GM12878 (cell line): ENCODE measurements at regions not wholly inside any gene's neighbourhood (a gene's known extent, or its start where the extent isn't known, plus 50 kb on each side); places are given as distances from the start of the nearest gene placed in this dataset.

Experiments
- ATAC-seq: fragments of 200-7000 bp; cut with Tn5 transposase; 3 replicates; pipeline ENCODE4 v1.9.1; 2020; ENCODE audit warnings: mild to moderate bottlenecking, moderate library complexity
- BruUV-seq: library from RNA; stranded (reverse); fragments of 400-500 nt; replicated peaks from 2 replicates; lab custom pipeline; 2021; lab: Mats Ljungman, UMichigan
- CTCF ChIA-PET: fragments of 300-600 bp; sonication (Branson Sonifier 250); formaldehyde crosslinking; extraction: SDS; loops from one replicate; lab custom pipeline; 2021; ENCODE audit warnings: inconsistent platforms; lab: Yijun Ruan, JAX
- POLR2A ChIA-PET: fragments of 350-600 bp; formaldehyde crosslinking; extraction: SDS; loops from one replicate; lab custom pipeline; 2021; ENCODE audit warnings: inconsistent platforms; lab: Charles Lee
- RAD21 ChIA-PET: fragments of 300-600 bp; sonication (Branson Sonifier 250); formaldehyde crosslinking; loops from one replicate; lab custom pipeline; 2023; ENCODE audit warnings: antibody characterized with exemption; ENCODE audit not compliant: unreplicated experiment; lab: Charles Lee
- SMC1A ChIA-PET: fragments of 300-600 bp; sonication (Branson Sonifier 250); formaldehyde crosslinking; loops from one replicate; lab custom pipeline; 2023; ENCODE audit not compliant: unreplicated experiment, uncharacterized antibody; lab: Charles Lee
- DNase-seq: peaks from one replicate; pipeline ENCODE4 v3.0.0-alpha.2; 2011; ENCODE audit warnings: low read depth, low spot score
- FAIRE-seq: peaks from 3 replicates; lab custom pipeline; 2011; peaks lifted over from hg19 to GRCh38; lab: Jason Lieb, UNC
- H2AFZ ChIP-seq: 2 replicates; pipeline ENCODE4 v1.6.0; 2011; ENCODE audit warnings: low read depth, low read length, control low read depth; ENCODE audit not compliant: control insufficient read depth
- H3K27ac ChIP-seq: 2 replicates; pipeline ENCODE4 v1.5.1; 2011; ENCODE audit warnings: control low read depth; ENCODE audit not compliant: control insufficient read depth, insufficient read depth
- H3K27me3 ChIP-seq, 2 experiments: replicated peaks in 1 of 2; 2 replicates each; pipeline versions ENCODE4 v1.6.0 to v1.6.1; 2011; ENCODE audit warnings: low read length in 1 of 2; ENCODE audit not compliant: control insufficient read depth in 2 of 2, insufficient read depth in 2 of 2
- H3K36me3 ChIP-seq, 2 experiments: 2 replicates each; pipeline ENCODE4 v1.5.1; 2011; ENCODE audit warnings: low read length in 1 of 2; ENCODE audit not compliant: control insufficient read depth in 2 of 2, insufficient read depth in 2 of 2
- H3K4me1 ChIP-seq: 2 replicates; pipeline ENCODE4 v1.6.1; 2011; ENCODE audit warnings: mild to moderate bottlenecking, low read length, moderate library complexity, mixed read lengths; ENCODE audit not compliant: control insufficient read depth, insufficient read depth
- H3K4me2 ChIP-seq: 2 replicates; pipeline ENCODE4 v1.6.0; 2011; ENCODE audit warnings: control low read depth; ENCODE audit not compliant: control insufficient read depth, insufficient read depth
- H3K4me3 ChIP-seq: fragments of 200-600 bp; sonication (generic); 2 replicates; pipeline ENCODE4 v1.5.1; 2016
- H3K79me2 ChIP-seq: 2 replicates; pipeline ENCODE4 v1.6.0; 2011; ENCODE audit warnings: low read length; ENCODE audit not compliant: control insufficient read depth, insufficient read depth
- H3K9ac ChIP-seq: 2 replicates; pipeline ENCODE4 v1.8.0; 2011; ENCODE audit warnings: low read length, control low read depth, mixed read lengths; ENCODE audit not compliant: control insufficient read depth, insufficient read depth
- H3K9me3 ChIP-seq: replicated peaks from 3 replicates; pipeline ENCODE4 v1.5.1; 2011; ENCODE audit warnings: mild to moderate bottlenecking, low read length; ENCODE audit not compliant: control insufficient read depth, insufficient read depth
- H4K20me1 ChIP-seq: 2 replicates; pipeline ENCODE4 v1.6.0; 2011; ENCODE audit not compliant: control insufficient read depth, insufficient read depth
- ASH2L ChIP-seq: fragments of 300-600, 200-600 bp; sonication (generic); IDR thresholded peaks from 2 replicates; pipeline ENCODE4 v1.6.1; 2017; ENCODE audit warnings: low read depth, mild to moderate bottlenecking, borderline replicate concordance
- BMI1 ChIP-seq: fragments of 450-650 bp; IDR thresholded peaks from 2 replicates; pipeline ENCODE4 v1.6.1; 2016; ENCODE audit warnings: mild to moderate bottlenecking, moderate library complexity, borderline replicate concordance
- CBFB ChIP-seq: IDR thresholded peaks from 2 replicates; pipeline ENCODE4 v1.6.1; 2016; ENCODE audit warnings: antibody characterized with exemption, low read depth
- ESRRA ChIP-seq: IDR thresholded peaks from 2 replicates; pipeline ENCODE4 v1.6.1; 2012; ENCODE audit warnings: mild to moderate bottlenecking, low read length, improper control_type of control experiment
- FOXK2 ChIP-seq: fragments of 450-650 bp; IDR thresholded peaks from 2 replicates; pipeline ENCODE4 v1.6.1; 2017; ENCODE audit warnings: mild to moderate bottlenecking, moderate library complexity
- HDGF ChIP-seq: fragments of 450-650 bp; IDR thresholded peaks from 2 replicates; pipeline ENCODE4 v1.6.1; 2016; ENCODE audit warnings: antibody characterized with exemption
- IRF4 ChIP-seq: IDR thresholded peaks from 2 replicates; pipeline ENCODE4 v1.6.1; 2011; ENCODE audit warnings: low read depth, low read length
- MYC ChIP-seq: IDR thresholded peaks from 2 replicates; pipeline ENCODE4 v1.6.1; 2011; ENCODE audit warnings: mild to moderate bottlenecking, low read length, moderate library complexity, inconsistent platforms; ENCODE audit not compliant: insufficient read depth, insufficient replicate concordance, insufficient read length, severe bottlenecking
- TCF7 ChIP-seq: IDR thresholded peaks from 2 replicates; pipeline ENCODE4 v1.6.1; 2014; ENCODE audit warnings: antibody characterized with exemption, borderline replicate concordance
- WGBS: methylation state at CpG from one replicate; pipeline ENCODE4 v1.1.6; 2016; ENCODE audit warnings: low lambda C conversion rate; ENCODE audit not compliant: insufficient replicate concordance, insufficient coverage; ENCODE audit errors: missing lambda C conversion rate; 5-methylcytosine and 5-hydroxymethylcytosine counted together
- in situ Hi-C: fragments of 300-500 bp; cut with MboI; formaldehyde crosslinking; loops from 9 replicates; pipeline ENCODE4 v1.14.3; 2018; ENCODE audit warnings: mixed read lengths
- intact Hi-C: fragments of 100-400 bp; cut with micrococcal nuclease; formaldehyde crosslinking; loops from one replicate; pipeline ENCODE4 v1.14.2; 2022; ENCODE audit not compliant: unreplicated experiment
- TF ChIP-seq, protein P1 (sequence below): fragments of 450-650 bp; IDR thresholded peaks from 2 replicates; pipeline ENCODE4 v1.6.1; 2017; ENCODE audit warnings: mild to moderate bottlenecking, moderate library complexity
- TF ChIP-seq, protein P2 (sequence below): fragments of 450-650 bp; IDR thresholded peaks from 2 replicates; pipeline ENCODE4 v1.6.1; 2018; ENCODE audit warnings: borderline replicate concordance, mild to moderate bottlenecking; ENCODE audit not compliant: partially characterized antibody
- TF ChIP-seq, protein P3 (sequence below): IDR thresholded peaks from 2 replicates; pipeline ENCODE4 v1.6.1; 2012; ENCODE audit warnings: low read depth, low read length, improper control_type of control experiment
- TF ChIP-seq, protein P4 (sequence below): fragments of 150-350 bp; IDR thresholded peaks from 2 replicates; pipeline ENCODE4 v1.6.1; 2014; ENCODE audit warnings: mild to moderate bottlenecking, low read depth, low read length
- TF ChIP-seq, protein P5 (sequence below): fragments of 450-650 bp; IDR thresholded peaks from 2 replicates; pipeline ENCODE4 v1.6.1; 2016; ENCODE audit warnings: mild to moderate bottlenecking

DNA sequence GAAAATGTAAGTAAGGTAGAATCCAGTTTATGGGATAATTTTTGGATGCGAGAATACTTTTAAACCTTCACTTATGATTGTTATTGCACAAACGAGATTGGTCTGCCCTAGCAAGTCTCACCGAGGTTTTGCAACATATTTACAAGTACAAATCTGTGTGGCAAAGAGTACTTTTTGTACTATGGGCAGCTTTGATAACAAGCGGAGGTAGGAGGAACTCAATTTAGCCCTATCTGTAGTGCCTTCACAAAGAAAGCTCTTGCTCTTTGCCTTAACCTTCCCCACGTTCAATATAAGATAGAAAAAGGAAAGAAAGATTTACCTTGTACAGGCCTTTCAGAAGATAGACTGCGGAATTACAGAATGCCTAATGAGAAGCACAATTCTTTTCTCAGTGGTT is 77.5 kb upstream of the HIVEP1 start:
- ChIA-PET POLR2A (no interaction called here), RAD21 (no interaction called here), CTCF (interaction anchor here (1.1 kb wide), 1 partner anchor 24 kb away, joined by 3 read pairs; no protein-coding TSS in a partner anchor), SMC1A (interaction anchor here (0.8 to 2.2 kb wide), 3 partner anchors 11 to 327 kb away, joined by 3 to 6 read pairs (median 4); no protein-coding TSS in a partner anchor)
- no peak for FAIRE-seq
- intact Hi-C loops: no loop called here
- Histone ChIP-seq H3K4me1 (no peaks in the 10 kb centered on the region; the same call in 1 of the 2 replicates), H4K20me1 (no peaks in the 10 kb centered on the region), H3K27me3 (no peaks in the 10 kb centered on the region), H3K36me3 (no peaks in the 10 kb centered on the region), H3K9ac (no peak overlapping the region), H3K9me3 (no peaks in the 10 kb centered on the region; the same call in 1 of the 3 replicates), H2AFZ (no peak overlapping the region; the same call in 1 of the 2 replicates), H3K4me2 (no peak overlapping the region), H3K79me2 (no peaks in the 10 kb centered on the region), H3K27ac (no peak overlapping the region), H3K4me3 (no peak overlapping the region)
- 76% methylated on average over 6 of the region's 6 CpGs for WGBS
- no peak for DNase-seq
- no TSS peak for BruUV-seq
- no peak for ATAC-seq
- in situ Hi-C loops: no loop called here
- TF ChIP-seq FOXK2 (no peak), BMI1 (no peak), TCF7 (no peak), HDGF (no peak), ESRRA (no peak), CBFB (no peak), MYC (no peak), ASH2L (no peak), IRF4 (no peak)
- TF ChIP-seq, protein P1, sequence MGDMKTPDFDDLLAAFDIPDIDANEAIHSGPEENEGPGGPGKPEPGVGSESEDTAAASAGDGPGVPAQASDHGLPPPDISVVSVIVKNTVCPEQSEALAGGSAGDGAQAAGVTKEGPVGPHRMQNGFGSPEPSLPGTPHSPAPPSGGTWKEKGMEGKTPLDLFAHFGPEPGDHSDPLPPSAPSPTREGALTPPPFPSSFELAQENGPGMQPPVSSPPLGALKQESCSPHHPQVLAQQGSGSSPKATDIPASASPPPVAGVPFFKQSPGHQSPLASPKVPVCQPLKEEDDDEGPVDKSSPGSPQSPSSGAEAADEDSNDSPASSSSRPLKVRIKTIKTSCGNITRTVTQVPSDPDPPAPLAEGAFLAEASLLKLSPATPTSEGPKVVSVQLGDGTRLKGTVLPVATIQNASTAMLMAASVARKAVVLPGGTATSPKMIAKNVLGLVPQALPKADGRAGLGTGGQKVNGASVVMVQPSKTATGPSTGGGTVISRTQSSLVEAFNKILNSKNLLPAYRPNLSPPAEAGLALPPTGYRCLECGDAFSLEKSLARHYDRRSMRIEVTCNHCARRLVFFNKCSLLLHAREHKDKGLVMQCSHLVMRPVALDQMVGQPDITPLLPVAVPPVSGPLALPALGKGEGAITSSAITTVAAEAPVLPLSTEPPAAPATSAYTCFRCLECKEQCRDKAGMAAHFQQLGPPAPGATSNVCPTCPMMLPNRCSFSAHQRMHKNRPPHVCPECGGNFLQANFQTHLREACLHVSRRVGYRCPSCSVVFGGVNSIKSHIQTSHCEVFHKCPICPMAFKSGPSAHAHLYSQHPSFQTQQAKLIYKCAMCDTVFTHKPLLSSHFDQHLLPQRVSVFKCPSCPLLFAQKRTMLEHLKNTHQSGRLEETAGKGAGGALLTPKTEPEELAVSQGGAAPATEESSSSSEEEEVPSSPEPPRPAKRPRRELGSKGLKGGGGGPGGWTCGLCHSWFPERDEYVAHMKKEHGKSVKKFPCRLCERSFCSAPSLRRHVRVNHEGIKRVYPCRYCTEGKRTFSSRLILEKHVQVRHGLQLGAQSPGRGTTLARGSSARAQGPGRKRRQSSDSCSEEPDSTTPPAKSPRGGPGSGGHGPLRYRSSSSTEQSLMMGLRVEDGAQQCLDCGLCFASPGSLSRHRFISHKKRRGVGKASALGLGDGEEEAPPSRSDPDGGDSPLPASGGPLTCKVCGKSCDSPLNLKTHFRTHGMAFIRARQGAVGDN: no peak
- TF ChIP-seq, protein P2, sequence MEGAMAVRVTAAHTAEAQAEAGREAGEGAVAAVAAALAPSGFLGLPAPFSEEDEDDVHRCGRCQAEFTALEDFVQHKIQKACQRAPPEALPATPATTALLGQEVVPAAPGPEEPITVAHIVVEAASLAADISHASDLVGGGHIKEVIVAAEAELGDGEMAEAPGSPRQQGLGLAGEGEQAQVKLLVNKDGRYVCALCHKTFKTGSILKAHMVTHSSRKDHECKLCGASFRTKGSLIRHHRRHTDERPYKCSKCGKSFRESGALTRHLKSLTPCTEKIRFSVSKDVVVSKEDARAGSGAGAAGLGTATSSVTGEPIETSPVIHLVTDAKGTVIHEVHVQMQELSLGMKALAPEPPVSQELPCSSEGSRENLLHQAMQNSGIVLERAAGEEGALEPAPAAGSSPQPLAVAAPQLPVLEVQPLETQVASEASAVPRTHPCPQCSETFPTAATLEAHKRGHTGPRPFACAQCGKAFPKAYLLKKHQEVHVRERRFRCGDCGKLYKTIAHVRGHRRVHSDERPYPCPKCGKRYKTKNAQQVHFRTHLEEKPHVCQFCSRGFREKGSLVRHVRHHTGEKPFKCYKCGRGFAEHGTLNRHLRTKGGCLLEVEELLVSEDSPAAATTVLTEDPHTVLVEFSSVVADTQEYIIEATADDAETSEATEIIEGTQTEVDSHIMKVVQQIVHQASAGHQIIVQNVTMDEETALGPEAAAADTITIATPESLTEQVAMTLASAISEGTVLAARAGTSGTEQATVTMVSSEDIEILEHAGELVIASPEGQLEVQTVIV: no peak
- TF ChIP-seq, protein P3, sequence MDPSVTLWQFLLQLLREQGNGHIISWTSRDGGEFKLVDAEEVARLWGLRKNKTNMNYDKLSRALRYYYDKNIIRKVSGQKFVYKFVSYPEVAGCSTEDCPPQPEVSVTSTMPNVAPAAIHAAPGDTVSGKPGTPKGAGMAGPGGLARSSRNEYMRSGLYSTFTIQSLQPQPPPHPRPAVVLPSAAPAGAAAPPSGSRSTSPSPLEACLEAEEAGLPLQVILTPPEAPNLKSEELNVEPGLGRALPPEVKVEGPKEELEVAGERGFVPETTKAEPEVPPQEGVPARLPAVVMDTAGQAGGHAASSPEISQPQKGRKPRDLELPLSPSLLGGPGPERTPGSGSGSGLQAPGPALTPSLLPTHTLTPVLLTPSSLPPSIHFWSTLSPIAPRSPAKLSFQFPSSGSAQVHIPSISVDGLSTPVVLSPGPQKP: no peak
- TF ChIP-seq, protein P4, sequence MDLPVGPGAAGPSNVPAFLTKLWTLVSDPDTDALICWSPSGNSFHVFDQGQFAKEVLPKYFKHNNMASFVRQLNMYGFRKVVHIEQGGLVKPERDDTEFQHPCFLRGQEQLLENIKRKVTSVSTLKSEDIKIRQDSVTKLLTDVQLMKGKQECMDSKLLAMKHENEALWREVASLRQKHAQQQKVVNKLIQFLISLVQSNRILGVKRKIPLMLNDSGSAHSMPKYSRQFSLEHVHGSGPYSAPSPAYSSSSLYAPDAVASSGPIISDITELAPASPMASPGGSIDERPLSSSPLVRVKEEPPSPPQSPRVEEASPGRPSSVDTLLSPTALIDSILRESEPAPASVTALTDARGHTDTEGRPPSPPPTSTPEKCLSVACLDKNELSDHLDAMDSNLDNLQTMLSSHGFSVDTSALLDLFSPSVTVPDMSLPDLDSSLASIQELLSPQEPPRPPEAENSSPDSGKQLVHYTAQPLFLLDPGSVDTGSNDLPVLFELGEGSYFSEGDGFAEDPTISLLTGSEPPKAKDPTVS: no peak
- TF ChIP-seq, protein P5, sequence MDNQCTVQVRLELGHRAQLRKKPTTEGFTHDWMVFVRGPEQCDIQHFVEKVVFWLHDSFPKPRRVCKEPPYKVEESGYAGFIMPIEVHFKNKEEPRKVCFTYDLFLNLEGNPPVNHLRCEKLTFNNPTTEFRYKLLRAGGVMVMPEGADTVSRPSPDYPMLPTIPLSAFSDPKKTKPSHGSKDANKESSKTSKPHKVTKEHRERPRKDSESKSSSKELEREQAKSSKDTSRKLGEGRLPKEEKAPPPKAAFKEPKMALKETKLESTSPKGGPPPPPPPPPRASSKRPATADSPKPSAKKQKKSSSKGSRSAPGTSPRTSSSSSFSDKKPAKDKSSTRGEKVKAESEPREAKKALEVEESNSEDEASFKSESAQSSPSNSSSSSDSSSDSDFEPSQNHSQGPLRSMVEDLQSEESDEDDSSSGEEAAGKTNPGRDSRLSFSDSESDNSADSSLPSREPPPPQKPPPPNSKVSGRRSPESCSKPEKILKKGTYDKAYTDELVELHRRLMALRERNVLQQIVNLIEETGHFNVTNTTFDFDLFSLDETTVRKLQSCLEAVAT: no peak
